ENCODE measurements at regions not wholly inside any gene's neighbourhood (a gene's known extent, or its start where the extent isn't known, plus 50 kb on each side); places are given as distances from the start of the nearest gene placed in this dataset.
A peak's percentile ranks its signal among the peaks of the same experiment; 100 is the strongest.

GRCh38 chr14:76955575-76956315 lies 72.8 kb downstream of the IRF2BPL start:
- Histone ChIP-seq H3K36me3 (no peaks in the 10 kb centered on the region), H3K27ac (peak overlapping the region; percentile 95), H3K27me3 (no peaks in the 10 kb centered on the region), H3K4me1 (peaks cover 82% of the 10 kb centered on the region), H3K9me3 (no peaks in the 10 kb centered on the region), H3K4me3 (peak overlapping the region; percentile 41 to 59)
- DNase-seq (ENCODE audit: extremely low spot score in 2 of 2), result no peak
- intact Hi-C loops (cut with DNase I), result no loop called here
- TF ChIP-seq POLR2AphosphoS5 (IDR thresholded peaks at IDR 0.05; ENCODE audit: insufficient read depth in 1 of 2, low read depth in 1 of 2), result peak in 1 of 2 donors; percentile 25
- TF ChIP-seq, protein P1, sequence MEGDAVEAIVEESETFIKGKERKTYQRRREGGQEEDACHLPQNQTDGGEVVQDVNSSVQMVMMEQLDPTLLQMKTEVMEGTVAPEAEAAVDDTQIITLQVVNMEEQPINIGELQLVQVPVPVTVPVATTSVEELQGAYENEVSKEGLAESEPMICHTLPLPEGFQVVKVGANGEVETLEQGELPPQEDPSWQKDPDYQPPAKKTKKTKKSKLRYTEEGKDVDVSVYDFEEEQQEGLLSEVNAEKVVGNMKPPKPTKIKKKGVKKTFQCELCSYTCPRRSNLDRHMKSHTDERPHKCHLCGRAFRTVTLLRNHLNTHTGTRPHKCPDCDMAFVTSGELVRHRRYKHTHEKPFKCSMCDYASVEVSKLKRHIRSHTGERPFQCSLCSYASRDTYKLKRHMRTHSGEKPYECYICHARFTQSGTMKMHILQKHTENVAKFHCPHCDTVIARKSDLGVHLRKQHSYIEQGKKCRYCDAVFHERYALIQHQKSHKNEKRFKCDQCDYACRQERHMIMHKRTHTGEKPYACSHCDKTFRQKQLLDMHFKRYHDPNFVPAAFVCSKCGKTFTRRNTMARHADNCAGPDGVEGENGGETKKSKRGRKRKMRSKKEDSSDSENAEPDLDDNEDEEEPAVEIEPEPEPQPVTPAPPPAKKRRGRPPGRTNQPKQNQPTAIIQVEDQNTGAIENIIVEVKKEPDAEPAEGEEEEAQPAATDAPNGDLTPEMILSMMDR (IDR thresholded peaks at IDR 0.05), result no peak
- TF ChIP-seq POLR2A (IDR thresholded peaks at IDR 0.05), result no peak

DNA sequence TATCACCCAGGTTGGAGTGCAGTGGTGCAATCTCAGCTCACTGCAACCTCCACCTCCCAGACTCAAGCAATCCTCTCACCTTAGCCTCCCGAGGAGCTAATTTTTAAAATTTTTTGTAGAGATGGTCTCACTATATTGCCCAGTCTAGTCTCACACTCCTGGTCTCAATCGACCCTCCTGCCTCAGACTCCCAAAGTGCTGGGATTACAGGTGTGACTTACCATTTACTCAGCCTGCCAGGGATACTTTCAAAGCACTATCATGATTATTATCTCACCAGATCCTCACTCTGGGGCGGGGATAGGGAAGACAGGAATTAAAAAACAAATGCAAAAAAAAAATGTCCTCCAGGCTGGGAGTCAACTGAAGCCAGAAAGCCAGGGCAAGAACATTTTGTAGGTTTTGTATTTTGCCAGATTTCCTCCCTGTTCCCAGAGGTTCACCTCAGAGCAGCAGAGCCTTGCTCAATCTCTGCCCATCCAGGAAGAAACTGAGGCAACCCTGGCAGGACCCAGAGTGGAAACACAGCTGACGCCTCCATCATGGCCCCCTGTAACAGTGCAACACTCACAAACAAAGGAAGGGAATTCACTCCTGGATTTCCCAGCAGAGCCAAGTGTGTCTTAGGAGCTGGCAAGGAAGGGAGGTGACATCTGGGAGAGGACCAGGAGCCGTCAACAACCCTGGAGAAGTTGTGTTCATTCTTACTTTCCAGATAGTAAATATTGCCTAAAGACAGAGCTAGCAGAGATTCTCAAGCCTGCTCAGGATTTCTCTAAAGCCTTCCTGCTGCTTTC lies 73.9 kb downstream of the IRF2BPL start:
- Histone ChIP-seq H3K36me3 (no peaks in the 10 kb centered on the region), H3K27me3 (no peaks in the 10 kb centered on the region), H3K4me3 (no peak overlapping the region), H3K9me3 (no peaks in the 10 kb centered on the region), H3K4me1 (peaks cover 86% of the 10 kb centered on the region), H3K27ac (peak overlapping the region; percentile 95)
- no peak for DNase-seq (ENCODE audit: extremely low spot score in 2 of 2)
- intact Hi-C loops (cut with DNase I), result loop anchor here (5.0 kb wide), 1 partner anchor 73 kb away; the partner anchor contains the start of gene IRF2BPL
- TF ChIP-seq POLR2AphosphoS5 (IDR thresholded peaks at IDR 0.05; ENCODE audit: insufficient read depth in 1 of 2, low read depth in 1 of 2), result no peak
- no peak for TF ChIP-seq POLR2A (IDR thresholded peaks at IDR 0.05)
- TF ChIP-seq, protein P1 (IDR thresholded peaks at IDR 0.05), result no peak

GRCh38 chr14:76953311-76953945 lies 75.1 kb downstream of the IRF2BPL start:
- TF ChIP-seq, protein P1 (IDR thresholded peaks at IDR 0.05), result no peak
- TF ChIP-seq POLR2AphosphoS5 (IDR thresholded peaks at IDR 0.05; ENCODE audit: insufficient read depth in 1 of 2, low read depth in 1 of 2) (peak; percentile 65 to 90), POLR2A (IDR thresholded peaks at IDR 0.05) (peak in 1 of 2 donors; percentile 21)
- Histone ChIP-seq H3K4me3 (peak overlapping the region; percentile 30 to 43), H3K27ac (peak overlapping the region; percentile 95), H3K27me3 (no peaks in the 10 kb centered on the region), H3K9me3 (no peaks in the 10 kb centered on the region), H3K36me3 (no peaks in the 10 kb centered on the region), H3K4me1 (peaks cover 81% of the 10 kb centered on the region)
- no peak for DNase-seq (ENCODE audit: extremely low spot score in 2 of 2)
- intact Hi-C loops (cut with DNase I), result loop anchor here (5.0 kb wide), 1 partner anchor 74 kb away; the partner anchor contains the start of gene IRF2BPL

DNA sequence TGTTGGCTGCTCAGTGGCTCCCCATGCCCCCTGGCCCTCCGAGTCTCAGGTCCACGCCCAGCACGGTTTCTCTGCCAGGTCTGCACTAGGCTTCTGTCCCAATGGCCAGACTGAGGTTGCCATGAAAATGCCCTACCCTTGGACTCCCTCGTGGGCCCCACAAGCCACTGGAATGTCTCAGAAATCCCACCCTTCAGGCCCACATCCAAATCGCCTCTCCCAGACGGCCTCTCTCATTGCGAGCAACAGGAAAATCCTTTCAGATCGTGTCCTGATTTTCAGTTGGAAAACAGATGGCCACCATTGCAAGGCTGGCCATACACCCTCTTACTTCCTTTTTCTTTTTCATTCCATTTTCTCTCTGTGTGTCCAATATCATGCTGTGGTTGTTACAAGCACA lies 77.3 kb downstream of the IRF2BPL start:
- Histone ChIP-seq H3K9me3 (no peaks in the 10 kb centered on the region), H3K27ac (peak overlapping the region; percentile 27), H3K27me3 (no peaks in the 10 kb centered on the region), H3K36me3 (no peaks in the 10 kb centered on the region), H3K4me3 (no peak overlapping the region), H3K4me1 (peaks cover 80% of the 10 kb centered on the region)
- intact Hi-C loops (cut with DNase I), result loop anchor here (5.0 kb wide), 1 partner anchor 76 kb away; the partner anchor contains the start of gene IRF2BPL
- no peak for DNase-seq (ENCODE audit: extremely low spot score in 2 of 2)
- TF ChIP-seq, protein P1 (IDR thresholded peaks at IDR 0.05), result no peak
- TF ChIP-seq POLR2A (IDR thresholded peaks at IDR 0.05), result no peak

Measured in vagina (tissue), 2 donors.